ENCODE measurements at regions not wholly inside any gene's neighbourhood (a gene's known extent, or its start where the extent isn't known, plus 50 kb on each side); places are given as distances from the start of the nearest gene placed in this dataset.

- TF ChIP-seq CTCF (IDR thresholded peaks at IDR 0.05; ENCODE audit: insufficient read depth, low read depth, low read length) (no peak), EZH2 (IDR thresholded peaks at IDR 0.05; ENCODE audit: insufficient read depth, low read length) (no peak)
These were observed 298.3 kb downstream of the MATN1 start for GRCh38 chr1:30425046-30425445.
